ENCODE measurements at regions not wholly inside any gene's neighbourhood (a gene's known extent, or its start where the extent isn't known, plus 50 kb on each side); places are given as distances from the start of the nearest gene placed in this dataset.

GRCh38 chr2:101551336-101551888 lies 76.5 kb upstream of the RFX8 start:
- DNase-seq: no peak

- no peak for DNase-seq
Measured at GRCh38 chr2:101550555-101550954, 75.6 kb upstream of the RFX8 start.

- DNase-seq: no peak
Measured at GRCh38 chr2:101549371-101549770, 74.5 kb upstream of the RFX8 start.

- DNase-seq: no peak
Measured at GRCh38 chr2:101546376-101547058, 71.6 kb upstream of the RFX8 start.

- DNase-seq: no peak
Measured at GRCh38 chr2:101545950-101546349, 71.0 kb upstream of the RFX8 start.

GRCh38 chr2:101540518-101540917 lies 65.6 kb upstream of the RFX8 start:
- no peak for DNase-seq

- DNase-seq: no peak
Measured at GRCh38 chr2:101538076-101538475, 63.2 kb upstream of the RFX8 start.

- DNase-seq: no peak
Measured at GRCh38 chr2:101534149-101534611, 59.3 kb upstream of the RFX8 start.

- no peak for DNase-seq
Measured at GRCh38 chr2:101533561-101534148, 58.7 kb upstream of the RFX8 start.

GRCh38 chr2:101528501-101528900 lies 53.6 kb upstream of the RFX8 start:
- no peak for DNase-seq

- no peak for DNase-seq
Measured at GRCh38 chr2:101524806-101525430, 50.0 kb upstream of the RFX8 start.

Measured in central memory CD4-positive, alpha-beta T cell (primary cell).